CD14-positive monocyte (primary cell): ENCODE measurements at regions not wholly inside any gene's neighbourhood (a gene's known extent, or its start where the extent isn't known, plus 50 kb on each side); places are given as distances from the start of the nearest gene placed in this dataset.

Source experiments
- DNase-seq, 3 donors: peaks; one replicate each; pipeline ENCODE4 v3.0.0-alpha.2; 2011 to 2022
- H2AFZ ChIP-seq: 2 replicates; pipeline ENCODE4 v1.6.0; 2012; ENCODE audit warnings: mild to moderate bottlenecking, low read depth, low read length, inconsistent platforms; ENCODE audit not compliant: insufficient read depth, poor library complexity, severe bottlenecking
- H3K27ac ChIP-seq, 2 donors: 1 replicate in 1 of 2; 2 replicates in 1 of 2; pipeline ENCODE4 v1.5.1; 2012 to 2013; ENCODE audit warnings: low read length in 2 of 2, control low read depth in 1 of 2, inconsistent platforms in 1 of 2, low read depth in 1 of 2, mild to moderate bottlenecking in 1 of 2
- H3K27me3 ChIP-seq, 2 donors: one replicate each; pipeline versions ENCODE4 v1.6.0 to v1.6.1; 2011 to 2013; ENCODE audit warnings: low read length in 2 of 2; ENCODE audit not compliant: control insufficient read depth in 2 of 2, insufficient read depth in 2 of 2
- H3K36me3 ChIP-seq, 2 donors: replicated peaks in 1 of 2; 1 replicate in 1 of 2; 2 replicates in 1 of 2; pipeline versions ENCODE4 v1.5.1 to v1.6.1; 2012 to 2013; ENCODE audit warnings: low read length in 2 of 2, control low read depth in 1 of 2, inconsistent platforms in 1 of 2, mild to moderate bottlenecking in 1 of 2; ENCODE audit not compliant: insufficient read depth in 2 of 2, control insufficient read depth in 1 of 2
- H3K4me1 ChIP-seq, 2 donors: 1 replicate in 1 of 2; 2 replicates in 1 of 2; pipeline versions ENCODE4 v1.5.1 to v1.6.1; 2012 to 2013; ENCODE audit warnings: low read length in 2 of 2, control low read depth in 1 of 2, inconsistent platforms in 1 of 2, mild to moderate bottlenecking in 1 of 2, moderate library complexity in 1 of 2; ENCODE audit not compliant: insufficient read depth in 2 of 2, control insufficient read depth in 1 of 2
- H3K4me2 ChIP-seq: replicated peaks from 2 replicates; pipeline ENCODE3; 2012; ENCODE audit warnings: low read length, moderate library complexity, mild to moderate bottlenecking; ENCODE audit not compliant: poor library complexity, severe bottlenecking; ENCODE audit errors: extremely low read depth
- H3K4me3 ChIP-seq, 3 experiments: fragments of 200-600 bp in 1 of 3; sonication (generic) in 1 of 3; replicated peaks in 1 of 3; 1 replicate in 2 of 3; 2 replicates in 1 of 3; pipeline ENCODE4 v1.5.1; 2011 to 2013; ENCODE audit warnings: low read length in 3 of 3, mild to moderate bottlenecking in 3 of 3, control low read depth in 2 of 3, low read depth in 2 of 3, inconsistent platforms in 1 of 3, moderate library complexity in 1 of 3
- H3K79me2 ChIP-seq: 2 replicates; pipeline ENCODE4 v1.6.0; 2012; ENCODE audit warnings: mild to moderate bottlenecking, control low read depth, inconsistent platforms, low read length, moderate library complexity; ENCODE audit not compliant: insufficient read depth
- H3K9ac ChIP-seq: 2 replicates; pipeline ENCODE4 v1.6.0; 2017; ENCODE audit warnings: low read length, mild to moderate bottlenecking; ENCODE audit not compliant: insufficient read depth, poor library complexity, severe bottlenecking
- H3K9me3 ChIP-seq, 2 donors: replicated peaks in 1 of 2; 1 replicate in 1 of 2; 2 replicates in 1 of 2; pipeline versions ENCODE4 v1.5.1 to v1.6.1; 2012 to 2013; ENCODE audit warnings: low read length in 2 of 2, control low read depth in 1 of 2; ENCODE audit not compliant: control insufficient read depth in 1 of 2, insufficient read depth in 1 of 2
- H4K20me1 ChIP-seq: 2 replicates; pipeline ENCODE4 v1.6.0; 2012; ENCODE audit warnings: mild to moderate bottlenecking, low read length, control low read depth, moderate library complexity; ENCODE audit not compliant: insufficient read depth
- H3K27ac Mint-ChIP-seq, 7 donors: one replicate each; pipeline ENCODE4 v1.8.0; 2020; ENCODE audit warnings: mild to moderate bottlenecking in 7 of 7, mixed read lengths in 7 of 7, moderate library complexity in 6 of 7, inconsistent platforms in 2 of 7
- H3K27me3 Mint-ChIP-seq, 3 donors: one replicate each; pipeline ENCODE4 v1.8.0; 2021 to 2022; ENCODE audit warnings: low read depth in 3 of 3, mild to moderate bottlenecking in 3 of 3, mixed read lengths in 3 of 3, moderate library complexity in 3 of 3, inconsistent platforms in 1 of 3
- H3K36me3 Mint-ChIP-seq, 2 donors: one replicate each; pipeline ENCODE4 v1.8.0; 2020; ENCODE audit warnings: mixed read lengths in 2 of 2, inconsistent platforms in 1 of 2, mild to moderate bottlenecking in 1 of 2
- H3K4me1 Mint-ChIP-seq: one replicate; pipeline ENCODE4 v1.8.0; 2020; ENCODE audit warnings: mild to moderate bottlenecking, mixed read lengths
- H3K4me3 Mint-ChIP-seq, 2 donors: one replicate each; pipeline ENCODE4 v1.8.0; 2020; ENCODE audit warnings: mild to moderate bottlenecking in 2 of 2, mixed read lengths in 2 of 2, moderate library complexity in 1 of 2
- H3K9me3 Mint-ChIP-seq, 7 donors: one replicate each; pipeline ENCODE4 v1.8.0; 2020 to 2022; ENCODE audit warnings: mixed read lengths in 7 of 7, mild to moderate bottlenecking in 6 of 7, moderate library complexity in 6 of 7, inconsistent platforms in 2 of 7
- CTCF ChIP-seq: fragments of 200-600 bp; IDR thresholded peaks from one replicate; pipeline ENCODE4 v1.8.0; 2022; ENCODE audit warnings: antibody characterized with exemption, mild to moderate bottlenecking
- WGBS: methylation state at CpG from one replicate; pipeline ENCODE4 v1.1.5; 2013; ENCODE audit warnings: missing lambda C conversion rate; ENCODE audit not compliant: insufficient coverage; 5-methylcytosine and 5-hydroxymethylcytosine counted together
- intact Hi-C, 2 donors: fragments of 100-400 bp; cut with micrococcal nuclease; formaldehyde crosslinking; loops; one replicate each; pipeline versions ENCODE4 v1.15.0 to v1.15.1; 2023

- H3K36me3 ChIP-seq: no peaks in the 10 kb centered on the region
- no peak overlapping the region for H3K9ac ChIP-seq
- H3K9me3 ChIP-seq: no peaks in the 10 kb centered on the region
- no peaks in the 10 kb centered on the region for H4K20me1 ChIP-seq
- DNase-seq: no peak
- H3K9me3 Mint-ChIP-seq: peaks cover 0 to 8% (median 2%) of the 10 kb centered on the region in 7 donors
- no peaks in the 10 kb centered on the region for H3K36me3 Mint-ChIP-seq
- intact Hi-C loops: no loop called here
- no peaks in the 10 kb centered on the region for H3K79me2 ChIP-seq
- H3K27me3 Mint-ChIP-seq: peaks cover 0 to 13% (median 4%) of the 10 kb centered on the region in 3 donors
- no CpG with 5 or more reads among the region's 2 CpGs for WGBS
- H3K27ac Mint-ChIP-seq: no peak overlapping the region
- no peak overlapping the region for H3K4me3 ChIP-seq
- H3K27ac ChIP-seq: no peak overlapping the region
- no peaks in the 10 kb centered on the region for H3K27me3 ChIP-seq
- no peaks in the 10 kb centered on the region for H3K4me1 Mint-ChIP-seq
- no peaks in the 10 kb centered on the region for H3K4me1 ChIP-seq
- no peak overlapping the region for H3K4me3 Mint-ChIP-seq
- no peak for TF ChIP-seq CTCF
- H3K4me2 ChIP-seq: no peak overlapping the region
- no peak overlapping the region for H2AFZ ChIP-seq
These were observed 264.8 kb upstream of the IGF1R start for GRCh38 chr15:98383571-98383970.

GRCh38 chr15:98384328-98385029, 263.9 kb upstream of the IGF1R start:
- no peak overlapping the region for H3K4me3 ChIP-seq
- no peak overlapping the region for H3K9ac ChIP-seq
- Mint-ChIP-seq H3K4me3 (no peak overlapping the region), H3K27me3 (peaks cover 0 to 13% (median 4%) of the 10 kb centered on the region in 3 donors), H3K9me3 (peaks cover 0 to 4% (median 0%) of the 10 kb centered on the region in 7 donors), H3K27ac (no peak overlapping the region), H3K4me1 (no peaks in the 10 kb centered on the region), H3K36me3 (no peaks in the 10 kb centered on the region)
- TF ChIP-seq CTCF: no peak
- no peak for DNase-seq
- H4K20me1 ChIP-seq: no peaks in the 10 kb centered on the region
- H3K36me3 ChIP-seq: no peaks in the 10 kb centered on the region
- no peak overlapping the region for H3K27ac ChIP-seq
- no peaks in the 10 kb centered on the region for H3K9me3 ChIP-seq
- no peaks in the 10 kb centered on the region for H3K79me2 ChIP-seq
- 81% methylated on average over 3 of the region's 9 CpGs for WGBS
- H3K4me2 ChIP-seq: no peak overlapping the region
- intact Hi-C loops: no loop called here
- H2AFZ ChIP-seq: no peak overlapping the region
- no peaks in the 10 kb centered on the region for H3K27me3 ChIP-seq
- no peaks in the 10 kb centered on the region for H3K4me1 ChIP-seq
